Endothelial cell of umbilical vein (primary cell): ENCODE measurements at regions not wholly inside any gene's neighbourhood (a gene's known extent, or its start where the extent isn't known, plus 50 kb on each side); places are given as distances from the start of the nearest gene placed in this dataset.

Source experiments
- BruUV-seq: library from RNA; stranded (reverse); fragments of 400-500 nt; replicated peaks from 2 replicates; lab custom pipeline; 2021; lab: Mats Ljungman, UMichigan
- CTCF ChIA-PET: fragments of 300-600, 350-600 bp; sonication (Branson Sonifier 250); formaldehyde crosslinking; loops from one replicate; lab custom pipeline; 2021; ENCODE audit warnings: antibody characterized with exemption, inconsistent platforms; lab: Charles Lee
- POLR2A ChIA-PET: fragments of 300-600, 350-600 bp; sonication (Branson Sonifier 250); formaldehyde crosslinking; loops from one replicate; lab custom pipeline; 2021; ENCODE audit warnings: antibody characterized with exemption, inconsistent platforms; lab: Charles Lee
- DNase-seq: peaks from one replicate; pipeline ENCODE4 v3.0.0-alpha.2; 2011; ENCODE audit warnings: low read depth, low spot score
- FAIRE-seq: peaks from 2 replicates; lab custom pipeline; 2011; peaks lifted over from hg19 to GRCh38; lab: Jason Lieb, UNC
- H2AFZ ChIP-seq: 2 replicates; pipeline ENCODE4 v1.6.0; 2012; ENCODE audit warnings: low read depth, low read length, control low read depth, inconsistent platforms
- H3K27ac ChIP-seq: 2 replicates; pipeline ENCODE4 v1.5.1; 2011; ENCODE audit warnings: low read depth, mild to moderate bottlenecking, control low read depth, low read length, moderate library complexity; ENCODE audit not compliant: insufficient read depth
- H3K27me3 ChIP-seq, 2 experiments: 2 replicates each; pipeline versions ENCODE4 v1.6.0 to v1.6.1; 2011; ENCODE audit warnings: low read length in 2 of 2, mixed read lengths in 1 of 2; ENCODE audit not compliant: control insufficient read depth in 2 of 2, insufficient read depth in 2 of 2
- H3K36me3 ChIP-seq, 2 experiments: 2 replicates in 1 of 2; 3 replicates in 1 of 2; pipeline ENCODE4 v1.5.1; 2011; ENCODE audit warnings: low read length in 2 of 2, mild to moderate bottlenecking in 1 of 2, moderate library complexity in 1 of 2; ENCODE audit not compliant: control insufficient read depth in 2 of 2, insufficient read depth in 2 of 2; ENCODE audit errors: extremely low read depth in 1 of 2
- H3K4me1 ChIP-seq: 3 replicates; pipeline ENCODE4 v1.5.1; 2011; ENCODE audit warnings: mild to moderate bottlenecking, low read length; ENCODE audit not compliant: control insufficient read depth, insufficient read depth; ENCODE audit errors: extremely low read depth
- H3K4me2 ChIP-seq: 2 replicates; pipeline ENCODE4 v1.6.1; 2011; ENCODE audit warnings: low read length, control low read depth, mixed read lengths; ENCODE audit not compliant: insufficient read depth
- H3K4me3 ChIP-seq, 3 experiments: fragments of 200-600 bp in 1 of 3; sonication (generic), shearing (Covaris generic) in 1 of 3; replicated peaks in 1 of 3; 2 replicates each; pipeline ENCODE4 v1.5.1; 2011 to 2016; ENCODE audit warnings: control low read depth in 3 of 3, low read length in 3 of 3, mild to moderate bottlenecking in 2 of 3, inconsistent platforms in 1 of 3, low read depth in 1 of 3, moderate library complexity in 1 of 3; ENCODE audit not compliant: insufficient read depth in 1 of 3
- H3K79me2 ChIP-seq: 2 replicates; pipeline ENCODE4 v1.6.0; 2012; ENCODE audit warnings: low read length, inconsistent platforms; ENCODE audit not compliant: control insufficient read depth, insufficient read depth
- H3K9ac ChIP-seq: replicated peaks from 2 replicates; pipeline ENCODE3; 2011; ENCODE audit warnings: low read length, control low read depth; ENCODE audit not compliant: insufficient read depth; ENCODE audit errors: extremely low read depth
- H3K9me1 ChIP-seq: replicated peaks from 3 replicates; pipeline ENCODE4 v1.6.0; 2011; ENCODE audit warnings: mild to moderate bottlenecking, low read length; ENCODE audit not compliant: control insufficient read depth, insufficient read depth; ENCODE audit errors: extremely low read depth
- H3K9me3 ChIP-seq: replicated peaks from 2 replicates; pipeline ENCODE4 v1.5.1; 2012; ENCODE audit warnings: low read length, inconsistent platforms; ENCODE audit not compliant: control insufficient read depth, insufficient read depth
- H4K20me1 ChIP-seq: replicated peaks from 2 replicates; pipeline ENCODE3; 2011; ENCODE audit warnings: mild to moderate bottlenecking, low read length; ENCODE audit not compliant: control insufficient read depth, insufficient read depth; ENCODE audit errors: extremely low read depth
- CTCF ChIP-seq, 2 donors: IDR thresholded peaks; 1 replicate in 1 of 2; 2 replicates in 1 of 2; pipeline ENCODE4 v1.5.1; 2011; ENCODE audit warnings: low read length in 2 of 2, mild to moderate bottlenecking in 2 of 2, moderate library complexity in 2 of 2, control low read depth in 1 of 2, inconsistent platforms in 1 of 2, low read depth in 1 of 2; ENCODE audit not compliant: insufficient read depth in 1 of 2; ENCODE audit errors: extremely low read depth in 1 of 2
- EZH2 ChIP-seq: IDR thresholded peaks from 2 replicates; pipeline ENCODE4 v1.6.1; 2012; ENCODE audit warnings: borderline replicate concordance, low read depth, mild to moderate bottlenecking, moderate library complexity, low read length, inconsistent platforms; ENCODE audit not compliant: severe bottlenecking
- FOS ChIP-seq: IDR thresholded peaks from 2 replicates; pipeline ENCODE4 v1.6.1; 2011; ENCODE audit warnings: mild to moderate bottlenecking, low read length, moderate library complexity, borderline replicate concordance; ENCODE audit not compliant: insufficient read depth
- GATA2 ChIP-seq: IDR thresholded peaks from 2 replicates; pipeline ENCODE4 v1.7.0; 2011; ENCODE audit warnings: low read depth, mild to moderate bottlenecking, moderate library complexity, mixed read lengths, low read length; ENCODE audit not compliant: insufficient read length, insufficient read depth
- JUN ChIP-seq: IDR thresholded peaks from 2 replicates; pipeline ENCODE4 v1.6.1; 2011; ENCODE audit warnings: borderline replicate concordance, low read depth; ENCODE audit not compliant: insufficient read length, insufficient read depth
- MAX ChIP-seq: IDR thresholded peaks from 2 replicates; pipeline ENCODE4 v1.6.1; 2011; ENCODE audit not compliant: insufficient read depth, insufficient read length
- MYC ChIP-seq: IDR thresholded peaks from one replicate; pipeline ENCODE4 v1.6.1; 2011; ENCODE audit warnings: mild to moderate bottlenecking, low read depth, low read length
- POLR2A ChIP-seq: IDR thresholded peaks from 2 replicates; pipeline ENCODE4 v1.6.1; 2012; ENCODE audit warnings: low read depth, mild to moderate bottlenecking, control low read depth, low read length
- POLR2AphosphoS5 ChIP-seq: IDR thresholded peaks from 2 replicates; pipeline ENCODE4 v1.6.1; 2012; ENCODE audit warnings: low read depth, mild to moderate bottlenecking, control low read depth, low read length, moderate library complexity; ENCODE audit not compliant: insufficient read depth
- dilution Hi-C: fragments of 300-500 bp; cut with MboI; formaldehyde crosslinking; loops from one replicate; pipeline ENCODE4 v1.15.0; 2019; ENCODE audit warnings: low sequenced_read_pairs; ENCODE audit not compliant: extremely low pct_ligation_motif_present
- intact Hi-C: fragments of 100-400 bp; cut with micrococcal nuclease; formaldehyde crosslinking; loops from one replicate; pipeline ENCODE4 v1.10.0; 2022

GRCh38 chrX:6904156-6904555 is 243.4 kb upstream of the STS start:
- Histone ChIP-seq H3K9me1 (no peaks in the 10 kb centered on the region), H3K36me3 (no peaks in the 10 kb centered on the region), H3K27ac (no peak overlapping the region), H2AFZ (no peak overlapping the region), H3K4me1 (no peaks in the 10 kb centered on the region), H3K9me3 (no peaks in the 10 kb centered on the region), H3K27me3 (no peaks in the 10 kb centered on the region), H3K79me2 (no peaks in the 10 kb centered on the region), H3K4me3 (no peak overlapping the region), H3K4me2 (no peak overlapping the region), H3K9ac (no peak overlapping the region), H4K20me1 (no peaks in the 10 kb centered on the region)
- no peak for DNase-seq
- BruUV-seq = no TSS peak
- intact Hi-C loops (no loop called here), dilution Hi-C loops (no loop called here)
- TF ChIP-seq MYC (no peak), JUN (no peak), FOS (no peak)
- ChIA-PET CTCF (no interaction called here), POLR2A (no interaction called here)
- no peak for FAIRE-seq

- no peaks in the 10 kb centered on the region for H3K27me3 ChIP-seq
- no peak for DNase-seq
- POLR2A ChIA-PET = no interaction called here
- no peak overlapping the region for H2AFZ ChIP-seq
- no peak overlapping the region for H3K27ac ChIP-seq
- no peaks in the 10 kb centered on the region for H3K79me2 ChIP-seq
- no peaks in the 10 kb centered on the region for H4K20me1 ChIP-seq
- no peak for TF ChIP-seq JUN
- no peak for TF ChIP-seq MAX
- no peak for TF ChIP-seq GATA2
- no peak for TF ChIP-seq POLR2A
- TF ChIP-seq CTCF (IDR thresholded peaks at IDR 0.05; ENCODE audit: extremely low read depth in 1 of 2, insufficient read depth in 1 of 2, low read depth in 1 of 2, low read length in 2 of 2) = no peak
- no peak for TF ChIP-seq POLR2AphosphoS5
- no peak for TF ChIP-seq MYC
- no peak for TF ChIP-seq FOS
- TF ChIP-seq EZH2 = no peak
- no peak for FAIRE-seq
- no peaks in the 10 kb centered on the region for H3K4me1 ChIP-seq
- dilution Hi-C loops = no loop called here
- no peaks in the 10 kb centered on the region for H3K36me3 ChIP-seq
- CTCF ChIA-PET = no interaction called here
- H3K9ac ChIP-seq = no peak overlapping the region
- intact Hi-C loops = no loop called here
- BruUV-seq = no TSS peak
- no peak overlapping the region for H3K4me2 ChIP-seq
- no peaks in the 10 kb centered on the region for H3K9me3 ChIP-seq
- H3K4me3 ChIP-seq = no peak overlapping the region
- H3K9me1 ChIP-seq = no peaks in the 10 kb centered on the region
Measured at GRCh38 chrX:6898371-6898770, 249.1 kb upstream of the STS start.
